HCT116 (cell line): ENCODE measurements at regions not wholly inside any gene's neighbourhood (a gene's known extent, or its start where the extent isn't known, plus 50 kb on each side); places are given as distances from the start of the nearest gene placed in this dataset.
"Not testable (repeated sequence)": the region's sequence is repeated elsewhere in the genome, so short reads cannot be mapped to it uniquely, and the experiment has no call there.

Experiments used
- ATAC-seq: fragments of 200-7000 bp; cut with Tn5 transposase; 2 replicates; pipeline ENCODE4 v1.9.1; 2020; ENCODE audit warnings: mild to moderate bottlenecking, moderate library complexity
- BruUV-seq: library from RNA; stranded (reverse); fragments of 400-500 nt; replicated peaks from 2 replicates; lab custom pipeline; 2021; lab: Mats Ljungman, UMichigan
- CTCF ChIA-PET: fragments of 300-600 bp; sonication (Branson Sonifier 250); formaldehyde crosslinking; loops from one replicate; lab custom pipeline; 2021; ENCODE audit warnings: antibody characterized with exemption; lab: Charles Lee
- POLR2A ChIA-PET: fragments of 300-600, 350-600 bp; sonication (Branson Sonifier 250); formaldehyde crosslinking; loops from one replicate; lab custom pipeline; 2021; ENCODE audit warnings: antibody characterized with exemption; lab: Charles Lee
- RAD21 ChIA-PET, 2 experiments: fragments of 300-600 bp; sonication (Branson Sonifier 250); formaldehyde crosslinking; loops; one replicate each; lab custom pipeline; 2023; ENCODE audit warnings: low total read pairs in 2 of 2; ENCODE audit not compliant: uncharacterized antibody in 2 of 2, unreplicated experiment in 2 of 2, low non-redundant PET in 1 of 2; lab: Charles Lee
- DNase-seq: peaks from one replicate; pipeline ENCODE4 v3.0.0-alpha.2; 2010; ENCODE audit warnings: low read depth, low spot score
- H2AFZ ChIP-seq: fragments of 200-600 bp; shearing (Covaris generic), sonication (generic); 2 replicates; pipeline ENCODE4 v1.6.1; 2017; ENCODE audit warnings: low read depth, mixed run types, mixed read lengths, antibody characterized with exemption, low read length; ENCODE audit not compliant: poor library complexity, severe bottlenecking
- H3K27ac ChIP-seq: 2 replicates; pipeline ENCODE4 v1.5.1; 2012; ENCODE audit warnings: low read depth, low read length
- H3K27me3 ChIP-seq: fragments of 200-600 bp; sonication (generic); 2 replicates; pipeline ENCODE4 v1.6.1; 2016; ENCODE audit warnings: mixed run types, low read length, mixed read lengths; ENCODE audit not compliant: insufficient read depth
- H3K36me3 ChIP-seq, 2 experiments: fragments of 200-500 bp in 1 of 2; fragments of 200-600 bp in 1 of 2; sonication (Bioruptor generic) in 1 of 2; sonication (generic) in 1 of 2; 2 replicates each; pipeline versions ENCODE4 v1.5.1 to v1.6.1; 2014 to 2016; ENCODE audit warnings: low read length in 2 of 2, inconsistent platforms in 1 of 2, mixed read lengths in 1 of 2, mixed run types in 1 of 2; ENCODE audit not compliant: insufficient read depth in 2 of 2, control insufficient read depth in 1 of 2
- H3K4me1 ChIP-seq, 2 experiments: fragments of 200-600 bp in 1 of 2; sonication (generic) in 1 of 2; 2 replicates each; pipeline versions ENCODE4 v1.5.1 to v1.6.1; 2012 to 2017; ENCODE audit warnings: low read length in 2 of 2, inconsistent platforms in 1 of 2, mild to moderate bottlenecking in 1 of 2, mixed read lengths in 1 of 2, mixed run types in 1 of 2, moderate library complexity in 1 of 2; ENCODE audit not compliant: insufficient read depth in 2 of 2, control insufficient read depth in 1 of 2
- H3K4me2 ChIP-seq: fragments of 200-600 bp; sonication (generic); 2 replicates; pipeline ENCODE4 v1.6.1; 2017; ENCODE audit warnings: mixed run types, low read length, mixed read lengths
- H3K4me3 ChIP-seq, 2 experiments: fragments of 200-600 bp in 1 of 2; sonication (generic) in 1 of 2; replicated peaks in 1 of 2; 2 replicates each; pipeline ENCODE4 v1.5.1; 2011 to 2016; ENCODE audit warnings: low read length in 2 of 2, control low read depth in 1 of 2, low read depth in 1 of 2, mild to moderate bottlenecking in 1 of 2, mixed read lengths in 1 of 2, mixed run types in 1 of 2
- H3K79me2 ChIP-seq: fragments of 200-600 bp; sonication (generic); 2 replicates; pipeline ENCODE4 v1.6.1; 2017; ENCODE audit warnings: mild to moderate bottlenecking, mixed run types, low read length, moderate library complexity, mixed read lengths; ENCODE audit not compliant: insufficient read depth
- H3K9ac ChIP-seq: fragments of 200-600 bp; sonication (generic); 2 replicates; pipeline ENCODE4 v1.6.1; 2016; ENCODE audit warnings: low read length, mixed read lengths
- H3K9me2 ChIP-seq: fragments of 200-600 bp; sonication (generic), shearing (Covaris generic); 2 replicates; pipeline ENCODE4 v1.6.1; 2017; ENCODE audit warnings: mixed run types, mild to moderate bottlenecking, moderate library complexity; ENCODE audit not compliant: insufficient read depth
- H3K9me3 ChIP-seq, 2 experiments: fragments of 200-500 bp in 1 of 2; fragments of 200-600 bp in 1 of 2; sonication (Bioruptor generic) in 1 of 2; sonication (generic) in 1 of 2; 2 replicates each; pipeline ENCODE4 v1.6.1; 2014 to 2017; ENCODE audit warnings: low read length in 2 of 2, mixed read lengths in 2 of 2, inconsistent platforms in 1 of 2, low read depth in 1 of 2, mild to moderate bottlenecking in 1 of 2, mixed run types in 1 of 2, moderate library complexity in 1 of 2; ENCODE audit not compliant: control insufficient read depth in 1 of 2, insufficient read depth in 1 of 2
- H4K20me1 ChIP-seq: fragments of 200-600 bp; sonication (generic), shearing (Covaris generic); 2 replicates; pipeline ENCODE4 v1.6.1; 2017; ENCODE audit warnings: mixed run types, mild to moderate bottlenecking, moderate library complexity; ENCODE audit not compliant: insufficient read depth
- JUND ChIP-seq: IDR thresholded peaks from 2 replicates; pipeline ENCODE4 v1.6.1; 2012
- SIN3A ChIP-seq: IDR thresholded peaks from 2 replicates; pipeline ENCODE4 v1.6.1; 2012; ENCODE audit warnings: low read depth
- TCF7L2 ChIP-seq: IDR thresholded peaks from 2 replicates; pipeline ENCODE4 v1.7.0; 2011; ENCODE audit warnings: borderline replicate concordance, inconsistent platforms; ENCODE audit not compliant: insufficient read depth, insufficient read length; ENCODE audit errors: extremely low read depth
- ZFX ChIP-seq: fragments of 450-650 bp; IDR thresholded peaks from 2 replicates; pipeline ENCODE4 v1.6.1; 2017
- intact Hi-C: fragments of 100-400 bp; cut with micrococcal nuclease; formaldehyde crosslinking; loops from 2 replicates; pipeline ENCODE4 v1.10.0; 2022
- TF ChIP-seq, protein P1 (sequence below): IDR thresholded peaks from 2 replicates; pipeline ENCODE4 v1.6.1; 2011; ENCODE audit warnings: mild to moderate bottlenecking, low read length, moderate library complexity; ENCODE audit not compliant: insufficient replicate concordance; ENCODE audit errors: extremely low read depth

DNA sequence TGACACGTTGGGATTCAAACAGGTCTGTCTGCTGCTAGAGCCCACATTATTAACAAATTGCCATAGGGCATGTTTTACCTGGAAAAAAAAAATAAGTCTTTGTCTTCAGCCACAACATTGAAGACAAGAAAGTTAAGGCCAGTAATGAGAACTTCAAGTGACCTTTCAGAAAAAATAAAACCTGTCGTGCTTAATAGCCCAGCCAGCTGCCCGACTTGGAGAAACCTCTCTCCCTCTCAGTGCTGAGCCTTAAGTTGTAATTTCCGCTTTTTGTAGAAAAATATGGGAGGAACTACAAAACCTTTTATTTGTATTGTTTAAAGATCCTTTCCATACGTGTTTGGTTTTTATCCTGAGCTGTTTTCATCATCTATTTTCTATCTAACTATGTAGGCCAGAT lies 454.3 kb upstream of the SLITRK6 start:
- H3K27me3 ChIP-seq, H3K27ac ChIP-seq, BruUV-seq, CTCF ChIA-PET, H3K36me3 ChIP-seq, H3K4me1 ChIP-seq, H2AFZ ChIP-seq, RAD21 ChIA-PET, H3K4me3 ChIP-seq, H4K20me1 ChIP-seq, H3K79me2 ChIP-seq, ATAC-seq, intact Hi-C loops, H3K9me2 ChIP-seq, H3K4me2 ChIP-seq, H3K9me3 ChIP-seq, DNase-seq, POLR2A ChIA-PET, H3K9ac ChIP-seq: not testable (repeated sequence)

DNA sequence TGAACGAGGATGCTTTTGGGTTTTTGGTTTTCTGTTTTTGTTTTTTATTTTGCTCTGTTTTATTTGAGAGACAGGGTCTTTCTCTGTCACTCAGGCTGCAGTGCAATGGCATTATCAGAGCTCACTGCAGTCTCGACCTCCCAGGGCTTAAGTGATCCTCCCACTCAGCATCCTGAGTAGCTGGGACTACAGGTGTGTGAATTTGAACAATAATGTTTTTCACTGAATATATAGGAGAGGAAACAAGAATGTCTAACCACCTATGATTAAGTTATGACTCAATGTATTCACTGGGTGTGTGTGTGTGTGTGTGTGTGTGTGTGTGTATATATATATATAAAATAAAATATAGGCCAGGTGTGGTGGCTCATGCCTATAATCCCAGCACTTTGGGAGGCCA lies 456.6 kb upstream of the SLITRK6 start:
- H3K36me3 ChIP-seq, H3K4me2 ChIP-seq, H3K27me3 ChIP-seq, H3K79me2 ChIP-seq, H4K20me1 ChIP-seq, CTCF ChIA-PET, DNase-seq, H3K9me2 ChIP-seq, ATAC-seq, H2AFZ ChIP-seq, intact Hi-C loops, RAD21 ChIA-PET, H3K9ac ChIP-seq, H3K4me1 ChIP-seq, POLR2A ChIA-PET, H3K9me3 ChIP-seq, H3K27ac ChIP-seq, H3K4me3 ChIP-seq, BruUV-seq: not testable (repeated sequence)

DNA sequence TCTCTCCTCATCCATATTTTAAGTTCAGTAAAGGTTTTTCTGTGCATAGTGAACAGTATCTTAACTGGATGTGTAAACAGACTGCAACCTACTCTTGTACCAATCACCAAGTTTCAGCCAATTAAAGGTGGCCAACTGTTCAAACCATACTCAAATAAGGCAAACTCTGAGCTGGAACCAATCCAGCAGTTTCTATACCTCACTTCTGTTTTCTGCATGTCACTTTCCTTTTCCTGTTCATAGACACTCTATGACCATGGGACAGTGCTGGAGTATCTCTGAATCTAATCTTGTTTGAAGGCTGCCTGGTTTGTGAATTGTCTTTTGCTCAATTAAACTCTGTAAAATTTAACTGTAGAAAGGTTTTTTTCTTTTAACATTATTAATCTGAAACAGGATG lies 470.3 kb upstream of the SLITRK6 start:
- Histone ChIP-seq H3K9me3 (no peaks in the 10 kb centered on the region), H3K4me1 (no peaks in the 10 kb centered on the region), H3K27ac (no peak overlapping the region), H4K20me1 (no peaks in the 10 kb centered on the region), H2AFZ (no peak overlapping the region), H3K79me2 (no peaks in the 10 kb centered on the region), H3K9me2 (no peaks in the 10 kb centered on the region), H3K27me3 (no peaks in the 10 kb centered on the region), H3K9ac (no peak overlapping the region), H3K4me3 (no peak overlapping the region), H3K4me2 (no peak overlapping the region), H3K36me3 (no peaks in the 10 kb centered on the region)
- RAD21 ChIA-PET = no interaction called here
- CTCF ChIA-PET = no interaction called here
- DNase-seq (no peak), ATAC-seq (no peak)
- intact Hi-C loops = no loop called here
- POLR2A ChIA-PET = no interaction called here
- TF ChIP-seq, protein P1, sequence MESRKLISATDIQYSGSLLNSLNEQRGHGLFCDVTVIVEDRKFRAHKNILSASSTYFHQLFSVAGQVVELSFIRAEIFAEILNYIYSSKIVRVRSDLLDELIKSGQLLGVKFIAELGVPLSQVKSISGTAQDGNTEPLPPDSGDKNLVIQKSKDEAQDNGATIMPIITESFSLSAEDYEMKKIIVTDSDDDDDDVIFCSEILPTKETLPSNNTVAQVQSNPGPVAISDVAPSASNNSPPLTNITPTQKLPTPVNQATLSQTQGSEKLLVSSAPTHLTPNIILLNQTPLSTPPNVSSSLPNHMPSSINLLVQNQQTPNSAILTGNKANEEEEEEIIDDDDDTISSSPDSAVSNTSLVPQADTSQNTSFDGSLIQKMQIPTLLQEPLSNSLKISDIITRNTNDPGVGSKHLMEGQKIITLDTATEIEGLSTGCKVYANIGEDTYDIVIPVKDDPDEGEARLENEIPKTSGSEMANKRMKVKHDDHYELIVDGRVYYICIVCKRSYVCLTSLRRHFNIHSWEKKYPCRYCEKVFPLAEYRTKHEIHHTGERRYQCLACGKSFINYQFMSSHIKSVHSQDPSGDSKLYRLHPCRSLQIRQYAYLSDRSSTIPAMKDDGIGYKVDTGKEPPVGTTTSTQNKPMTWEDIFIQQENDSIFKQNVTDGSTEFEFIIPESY = no peak
- TF ChIP-seq JUND (no peak), TCF7L2 (no peak), ZFX (no peak), SIN3A (no peak)
- no TSS peak for BruUV-seq
